HuH-7.5 (cell line): ENCODE measurements at regions not wholly inside any gene's neighbourhood (a gene's known extent, or its start where the extent isn't known, plus 50 kb on each side); places are given as distances from the start of the nearest gene placed in this dataset.

Experiments
- DNase-seq: peaks from one replicate; pipeline ENCODE4 v3.0.0; 2011; ENCODE audit warnings: low spot score

DNA sequence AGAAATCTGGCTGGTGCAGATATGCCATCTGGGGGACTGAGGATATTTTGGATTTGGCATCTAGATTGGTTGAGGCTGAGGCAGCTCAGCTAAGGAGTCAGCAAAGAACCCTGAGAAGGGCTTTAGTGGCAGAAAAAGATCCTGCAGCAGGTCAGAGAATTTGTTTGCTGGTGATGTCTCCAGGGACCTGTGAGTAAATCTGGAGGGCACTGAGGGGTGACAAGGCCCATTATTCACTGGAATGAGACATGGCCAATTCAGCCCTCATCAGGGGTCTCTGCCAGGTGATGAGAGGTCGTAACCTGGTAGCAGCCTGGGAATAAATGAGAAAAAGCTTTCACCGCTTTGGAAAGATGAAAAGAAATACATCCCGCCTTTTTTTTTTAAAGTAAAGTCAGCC is 118.3 kb upstream of the FBXL4 start:
- no peak for DNase-seq

DNA sequence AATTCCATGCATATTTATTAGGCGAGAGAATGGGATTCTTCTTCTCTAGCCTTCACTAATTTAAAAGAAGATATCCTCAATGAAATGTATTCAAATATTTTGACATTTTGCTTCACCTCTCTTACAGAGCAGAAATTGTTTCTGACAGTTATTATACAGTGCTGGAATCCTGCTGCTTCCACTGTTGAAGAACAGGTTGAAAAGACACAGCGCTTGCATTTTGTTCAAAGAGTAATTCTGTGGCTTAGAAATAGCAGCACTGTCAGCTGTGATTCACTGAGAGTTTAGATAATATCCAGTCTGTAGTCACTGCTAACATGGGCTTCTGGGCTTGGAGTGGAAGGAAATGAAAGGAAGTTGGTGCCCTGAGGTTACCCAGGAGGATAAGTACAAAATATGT is 117.1 kb upstream of the FBXL4 start:
- no peak for DNase-seq

DNA sequence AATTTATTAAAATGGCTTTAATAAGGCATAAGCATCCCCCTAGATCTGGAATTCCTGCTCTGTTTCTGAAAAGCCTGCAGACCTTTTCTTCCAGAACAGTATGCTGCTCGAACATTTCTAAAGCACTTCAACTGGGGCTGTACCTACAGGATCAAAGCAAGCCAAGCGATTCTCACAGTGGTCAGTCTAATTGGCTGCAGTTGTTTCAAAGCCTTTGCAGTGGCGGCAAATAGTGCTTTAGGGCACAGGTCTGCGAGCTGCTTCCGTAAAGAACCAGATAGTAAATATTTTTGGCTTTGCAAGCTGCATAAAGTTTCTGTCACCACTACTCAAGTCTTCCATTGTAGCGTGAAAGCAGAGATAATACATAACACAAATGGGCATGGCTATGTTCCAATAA is 88.9 kb upstream of the FBXL4 start:
- DNase-seq, result no peak

DNA sequence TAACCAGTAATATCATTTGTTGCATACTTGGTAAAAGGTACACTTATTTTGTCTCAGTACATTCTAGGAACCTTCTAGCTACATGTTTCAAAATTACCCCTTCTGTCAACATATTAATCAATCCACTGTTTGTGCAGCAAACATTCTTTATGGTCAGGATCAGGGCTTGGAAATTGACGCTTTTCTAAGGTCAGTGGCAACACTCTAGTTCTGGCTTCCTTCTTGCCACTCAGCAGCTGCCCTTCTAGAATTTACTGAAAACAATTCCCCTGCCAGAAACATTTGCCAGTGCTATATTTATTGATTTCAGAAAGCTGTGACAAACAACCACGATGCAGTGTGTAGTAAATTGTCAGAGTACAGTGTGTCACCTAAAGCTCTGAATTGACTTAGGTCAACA is 84.7 kb upstream of the FBXL4 start:
- DNase-seq, result no peak

DNA sequence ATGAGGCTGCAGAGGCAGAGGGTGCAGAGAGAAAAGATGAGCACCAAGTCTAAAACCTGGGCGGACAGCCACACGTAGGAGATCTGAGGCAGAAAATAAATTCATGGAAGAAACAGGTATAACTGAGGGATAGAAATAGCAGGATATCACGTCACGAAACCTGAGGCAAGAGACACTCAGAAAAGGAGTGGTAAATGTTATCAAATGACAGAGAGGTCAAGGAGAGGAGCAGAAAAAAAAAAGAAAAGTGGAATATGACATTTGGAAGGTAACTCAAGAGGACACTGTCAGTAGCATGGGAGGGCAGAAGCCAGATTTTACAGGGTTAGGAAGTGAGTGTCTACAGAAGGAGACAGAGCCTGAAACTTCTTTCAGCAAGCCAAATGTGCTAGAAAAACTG is 84.2 kb upstream of the FBXL4 start:
- DNase-seq, result no peak

DNA sequence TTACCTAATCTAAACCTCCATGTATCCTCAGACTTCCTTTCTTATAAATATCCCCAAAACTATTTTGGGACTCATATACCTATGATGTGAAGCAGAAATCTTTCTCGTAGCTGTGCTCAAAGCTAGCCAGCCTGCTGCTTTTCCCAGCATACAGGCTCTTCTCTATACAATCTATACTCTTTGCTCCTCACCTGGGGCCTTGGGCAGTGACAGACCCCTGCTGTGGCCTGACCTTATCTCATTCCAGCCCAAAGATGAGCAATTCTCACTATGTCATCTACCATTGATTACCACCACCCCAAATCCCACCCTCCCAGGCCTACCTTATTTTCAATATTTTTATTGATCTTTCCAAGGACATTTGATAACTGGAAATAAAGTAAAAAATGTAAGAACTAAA is 83.2 kb upstream of the FBXL4 start:
- no peak for DNase-seq

DNA sequence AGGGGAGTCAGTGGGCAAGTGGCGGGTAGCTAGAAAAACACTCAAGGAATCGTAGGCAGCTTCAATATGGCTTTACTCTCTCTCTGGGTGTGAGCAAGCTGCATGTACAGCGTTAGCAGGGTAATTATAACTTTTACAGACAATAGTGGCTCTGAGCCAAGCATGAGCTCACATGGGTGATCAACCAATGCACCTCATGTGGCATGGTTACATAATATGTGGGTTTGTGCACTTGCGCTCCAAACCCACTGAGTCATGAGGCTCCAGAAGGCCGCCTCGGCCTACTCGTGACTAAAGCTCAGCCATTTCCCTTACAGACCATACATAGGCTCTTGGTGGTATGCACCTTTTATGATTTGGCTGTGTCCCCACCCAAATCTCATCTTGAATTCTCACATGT is 78.4 kb upstream of the FBXL4 start:
- DNase-seq, result no peak

DNA sequence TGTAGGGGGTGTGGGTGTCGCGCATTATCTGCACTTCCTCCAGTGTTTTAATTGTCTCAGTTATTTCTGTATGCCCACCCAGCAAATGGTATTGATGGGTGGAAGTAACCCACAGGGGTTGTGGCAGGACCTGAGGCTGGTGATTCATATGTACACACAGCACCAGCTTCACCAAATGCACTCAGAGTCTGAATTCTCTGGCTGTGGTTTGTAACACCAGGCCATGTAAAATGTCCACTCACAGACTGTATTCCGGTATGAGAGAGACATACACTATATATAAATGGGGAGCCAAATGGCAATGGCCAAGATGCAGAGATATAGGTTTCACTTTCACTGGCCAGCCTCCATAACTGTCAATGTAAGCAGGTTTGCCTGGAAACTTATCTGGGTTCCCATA is 76.3 kb upstream of the FBXL4 start:
- DNase-seq, result no peak

DNA sequence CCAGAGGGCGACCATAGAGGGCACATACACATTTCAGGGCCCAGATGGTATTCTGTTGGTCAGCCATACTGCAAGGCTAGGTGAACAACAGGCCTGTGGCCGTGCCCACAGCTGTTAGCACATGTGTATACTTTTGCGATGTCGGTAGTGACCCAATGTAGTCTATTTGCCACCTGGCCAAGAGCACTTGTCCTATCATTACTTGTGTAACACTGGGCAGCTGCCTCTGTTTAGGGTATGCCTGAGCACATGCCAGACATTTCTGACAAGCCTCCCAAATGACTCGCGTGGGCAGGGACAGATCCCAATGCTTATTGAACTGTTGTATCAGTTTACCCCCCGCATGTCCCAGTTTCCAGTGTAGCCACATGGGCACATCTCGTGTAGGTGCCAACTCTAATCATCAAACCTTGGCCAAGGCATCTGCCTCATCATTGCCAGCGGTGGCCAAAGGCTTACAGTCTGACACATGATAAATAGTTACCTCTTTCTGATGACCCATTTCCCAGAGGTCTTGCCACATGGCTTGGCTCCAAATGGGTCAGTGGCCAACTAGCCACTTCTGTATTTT is 74.4 kb upstream of the FBXL4 start:
- no peak for DNase-seq

DNA sequence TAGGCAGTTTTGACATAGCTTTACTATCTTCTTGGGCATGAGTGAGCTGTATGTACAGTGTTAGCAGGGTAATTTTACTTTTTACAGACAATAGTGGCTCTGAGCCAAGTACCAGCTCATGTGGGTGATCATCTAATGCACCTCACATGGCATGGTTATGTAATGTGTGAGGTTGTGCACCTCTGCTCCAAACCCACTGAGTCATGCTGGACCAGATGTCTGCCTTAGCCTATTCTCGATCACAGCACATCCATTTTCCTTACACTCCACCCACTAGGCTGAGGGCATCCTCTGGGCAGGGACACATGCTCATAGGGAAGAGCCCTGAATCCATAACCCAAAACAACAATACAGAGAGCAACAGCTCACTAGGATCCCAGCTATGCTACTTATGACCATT is 71.6 kb upstream of the FBXL4 start:
- no peak for DNase-seq

DNA sequence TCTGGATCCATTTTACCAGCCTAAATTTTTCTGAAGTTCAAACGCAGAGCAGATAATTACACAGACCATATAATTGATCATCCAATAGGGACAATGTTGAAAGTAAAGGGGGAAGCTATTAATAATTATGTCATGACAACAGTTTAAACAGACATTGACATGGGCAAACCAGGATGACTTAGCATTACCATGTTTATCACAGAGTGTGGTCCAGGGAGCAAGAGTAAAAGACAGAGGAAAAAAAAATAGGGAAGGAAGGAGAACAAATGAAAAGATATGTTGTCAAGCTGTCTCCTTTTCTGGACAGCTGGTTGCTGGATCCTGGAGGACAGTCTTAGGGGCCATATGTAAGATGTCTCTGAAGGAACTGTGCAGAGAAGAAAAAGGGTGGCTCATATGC is 69.4 kb upstream of the FBXL4 start:
- DNase-seq, result no peak

DNA sequence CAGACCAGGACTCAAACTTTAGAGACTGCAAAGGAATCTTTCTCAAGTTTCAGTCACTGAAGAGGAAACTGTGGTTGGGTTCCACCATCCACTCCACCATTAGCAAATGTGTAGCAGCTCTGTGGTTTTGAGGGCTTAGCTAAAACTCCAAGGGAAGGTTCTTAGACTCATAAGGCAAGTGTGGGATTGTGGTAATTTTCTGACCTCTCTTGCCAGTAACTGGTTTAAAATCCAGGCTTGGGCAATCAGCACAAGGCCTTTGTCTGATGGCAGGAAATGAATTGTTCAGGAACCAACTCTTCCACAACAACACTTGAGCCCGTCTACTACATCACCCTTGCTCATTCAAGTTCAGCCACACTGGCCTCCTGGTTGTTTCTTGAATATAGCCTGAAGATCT is 68.6 kb upstream of the FBXL4 start:
- no peak for DNase-seq

DNA sequence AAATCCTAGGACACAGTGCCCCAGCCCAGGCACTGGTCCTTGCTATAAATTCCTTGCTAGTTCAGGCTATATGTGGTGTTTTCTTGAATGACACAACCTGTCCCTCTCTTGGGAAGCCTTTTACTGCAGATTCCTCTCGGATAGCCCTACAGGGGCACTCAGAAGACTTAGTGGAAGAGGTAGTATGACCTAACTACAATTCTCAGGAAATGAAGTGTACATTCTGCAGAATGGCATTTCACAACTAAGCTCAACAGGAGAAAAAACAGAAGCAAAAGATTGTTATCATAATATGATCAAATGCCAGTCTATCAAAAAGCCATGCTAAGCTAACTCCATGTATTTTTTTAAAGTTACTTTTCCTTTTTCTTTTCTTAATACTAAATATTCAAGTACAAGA is 66.3 kb upstream of the FBXL4 start:
- no peak for DNase-seq

DNA sequence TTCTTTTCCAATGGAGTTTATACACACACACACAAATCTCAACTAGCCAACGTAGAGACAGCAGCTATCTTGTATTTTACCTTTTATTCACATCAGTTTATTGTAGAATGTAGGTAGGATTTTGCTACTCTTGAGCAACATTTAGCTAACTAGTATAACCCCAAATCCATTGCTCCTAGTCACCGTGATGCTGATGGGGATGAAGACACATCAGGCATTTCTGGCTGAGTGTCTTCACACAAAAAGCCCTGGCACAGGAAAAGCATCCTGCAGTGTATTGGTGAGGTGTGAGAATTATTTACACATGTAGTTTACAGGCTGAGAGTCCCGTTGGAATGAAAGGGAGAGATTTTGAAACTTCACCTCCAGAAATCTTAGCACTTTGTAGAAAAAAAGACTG is 65.9 kb upstream of the FBXL4 start:
- DNase-seq, result no peak

DNA sequence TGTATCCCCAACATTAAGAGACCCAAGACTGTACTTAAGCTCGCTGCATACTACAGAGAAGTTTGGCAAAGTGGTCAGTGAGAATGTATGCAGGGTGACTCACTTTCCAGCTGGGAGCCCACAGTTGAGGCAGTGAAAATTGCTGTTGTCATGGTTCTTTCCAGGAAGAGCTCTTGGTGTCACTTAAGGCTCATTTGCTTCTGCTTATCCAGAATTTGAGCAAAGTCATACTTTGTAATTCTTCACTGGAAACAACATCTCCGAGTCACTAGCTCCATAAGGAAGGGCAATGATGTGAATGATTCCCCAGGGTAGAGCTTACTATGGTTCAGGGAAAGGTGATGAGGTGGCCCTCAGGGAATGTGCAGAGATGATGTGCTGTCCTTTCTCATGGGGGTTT is 65.4 kb upstream of the FBXL4 start:
- DNase-seq, result no peak

DNA sequence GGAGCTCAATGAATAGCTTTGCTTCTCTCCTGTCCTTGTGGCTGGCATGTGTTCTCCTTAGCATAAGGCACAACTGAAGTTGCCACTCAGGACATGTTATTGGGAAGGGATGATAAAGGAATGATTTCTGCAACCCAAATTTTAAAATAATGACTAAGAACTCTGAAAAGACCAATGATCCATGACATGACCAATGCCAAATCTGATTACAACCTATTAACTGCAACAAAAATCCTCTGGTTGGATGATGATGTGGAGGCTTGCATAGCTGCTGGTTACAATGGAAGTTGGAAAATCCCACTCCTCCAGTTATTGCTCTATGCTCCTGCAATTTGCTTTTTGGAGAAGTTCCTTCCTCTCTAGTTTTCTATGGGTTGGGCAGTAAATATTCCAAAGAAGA is 63.4 kb upstream of the FBXL4 start:
- DNase-seq, result no peak

DNA sequence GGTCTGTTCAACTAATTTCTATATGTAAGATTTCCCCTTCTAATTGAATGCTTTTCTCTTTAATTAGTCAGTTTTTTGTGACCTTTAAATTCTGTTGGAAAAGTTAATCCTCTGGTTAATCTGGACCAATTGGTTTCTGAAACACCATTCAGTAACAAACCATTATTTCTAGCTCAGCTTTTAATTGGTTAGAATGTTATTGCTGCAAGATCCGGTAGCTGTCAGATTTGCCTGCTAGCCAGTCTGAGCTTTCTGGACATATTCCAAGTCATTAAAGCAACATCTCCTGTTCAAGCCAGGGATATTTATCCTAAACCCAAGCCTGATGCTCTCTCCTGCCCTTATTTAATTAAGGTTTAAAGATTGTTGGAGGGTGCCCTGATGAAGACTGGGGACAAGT is 55.1 kb upstream of the FBXL4 start:
- DNase-seq, result no peak

DNA sequence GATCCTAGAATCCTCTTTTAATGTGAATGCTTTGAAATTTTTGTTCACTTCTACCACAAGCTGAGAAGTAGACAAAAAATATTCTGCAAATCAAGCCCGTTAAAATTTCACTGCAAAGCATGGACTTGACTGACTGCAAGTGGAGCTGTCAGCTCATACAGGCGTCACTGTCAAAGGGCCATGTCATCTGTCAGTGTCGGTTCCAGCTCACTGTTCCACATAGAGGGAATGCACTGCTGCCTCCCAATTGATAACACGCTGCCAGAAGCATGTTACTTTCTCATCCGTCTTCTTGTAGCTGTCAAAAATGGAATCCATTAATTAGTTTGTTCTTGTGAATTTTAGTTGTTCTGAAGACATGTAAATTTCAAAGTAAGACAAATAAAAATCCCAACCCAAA is 50.4 kb upstream of the FBXL4 start:
- no peak for DNase-seq
